PC-3 (cell line): ENCODE measurements at regions not wholly inside any gene's neighbourhood (a gene's known extent, or its start where the extent isn't known, plus 50 kb on each side); places are given as distances from the start of the nearest gene placed in this dataset.

Source experiments
- ATAC-seq: fragments of 200-7000 bp; cut with Tn5 transposase; 2 replicates; pipeline ENCODE4 v1.9.1; 2020; ENCODE audit warnings: mild to moderate bottlenecking, moderate library complexity
- BruUV-seq: library from RNA; stranded (reverse); fragments of 400-500 nt; replicated peaks from 2 replicates; lab custom pipeline; 2021; lab: Mats Ljungman, UMichigan
- CTCF ChIA-PET: fragments of 300-600 bp; sonication (Branson Sonifier 250); formaldehyde crosslinking; loops from one replicate; lab custom pipeline; 2022; ENCODE audit warnings: antibody characterized with exemption; lab: Charles Lee
- POLR2A ChIA-PET: fragments of 300-600 bp; sonication (Branson Sonifier 250); formaldehyde crosslinking; loops from one replicate; lab custom pipeline; 2022; ENCODE audit warnings: antibody characterized with exemption; ENCODE audit not compliant: unreplicated experiment; lab: Charles Lee
- DNase-seq: peaks from one replicate; pipeline ENCODE4 v3.0.0-alpha.2; 2015
- H2AFZ ChIP-seq: fragments of 300-600 bp; sonication (generic); 2 replicates; pipeline ENCODE4 v1.6.0; 2016; ENCODE audit warnings: antibody characterized with exemption, low read length
- H3F3A ChIP-seq: fragments of 300-600 bp; sonication (generic); one replicate; pipeline ENCODE4 v1.6.0; 2017; ENCODE audit warnings: antibody characterized with exemption, low read length, control low read depth, mild to moderate bottlenecking; ENCODE audit not compliant: unreplicated experiment
- H3K27ac ChIP-seq: fragments of 300-600 bp; sonication (generic); 2 replicates; pipeline ENCODE4 v1.5.1; 2016; ENCODE audit warnings: mild to moderate bottlenecking, low read length
- H3K27me3 ChIP-seq: fragments of 300-600 bp; sonication (generic); 2 replicates; pipeline ENCODE4 v1.6.1; 2016; ENCODE audit warnings: low read length, mixed read lengths
- H3K36me3 ChIP-seq: fragments of 300-600 bp; sonication (generic); 2 replicates; pipeline ENCODE4 v1.6.1; 2016; ENCODE audit warnings: low read depth, mixed run types, low read length, mixed read lengths
- H3K4me1 ChIP-seq: fragments of 300-600 bp; sonication (generic); 2 replicates; pipeline ENCODE4 v1.5.1; 2016; ENCODE audit warnings: low read length; ENCODE audit not compliant: insufficient read depth
- H3K4me2 ChIP-seq: fragments of 300-600 bp; sonication (generic); 2 replicates; pipeline ENCODE4 v1.6.0; 2016; ENCODE audit warnings: low read length
- H3K4me3 ChIP-seq: fragments of 300-600 bp; sonication (generic); 2 replicates; pipeline ENCODE4 v1.5.1; 2016; ENCODE audit warnings: mild to moderate bottlenecking, low read length, mixed read lengths
- H3K79me2 ChIP-seq: fragments of 300-600 bp; sonication (generic); 2 replicates; pipeline ENCODE4 v1.6.1; 2017; ENCODE audit warnings: low read length, mixed read lengths
- H3K9ac ChIP-seq: fragments of 300-600 bp; sonication (generic); 2 replicates; pipeline ENCODE4 v1.6.0; 2016; ENCODE audit warnings: mild to moderate bottlenecking, low read length
- H3K9me2 ChIP-seq: fragments of 300-600 bp; sonication (generic); replicated peaks from 2 replicates; pipeline ENCODE4 v1.6.1; 2016; ENCODE audit warnings: mixed run types, low read length, mixed read lengths
- H3K9me3 ChIP-seq: fragments of 300-600 bp; sonication (generic); 2 replicates; pipeline ENCODE4 v1.6.1; 2016; ENCODE audit warnings: low read length, mixed read lengths
- H4K20me1 ChIP-seq: fragments of 300-600 bp; sonication (generic); 2 replicates; pipeline ENCODE4 v1.6.1; 2016; ENCODE audit warnings: low read length, mixed read lengths
- EZH2 ChIP-seq: fragments of 300-600 bp; sonication (generic); IDR thresholded peaks from one replicate; pipeline ENCODE4 v1.6.1; 2017; ENCODE audit warnings: antibody characterized with exemption, mild to moderate bottlenecking, low read length; ENCODE audit not compliant: unreplicated experiment
- EZH2phosphoT487 ChIP-seq: fragments of 300-600 bp; sonication (generic); IDR thresholded peaks from 2 replicates; pipeline ENCODE4 v1.6.1; 2018; ENCODE audit warnings: mild to moderate bottlenecking, antibody characterized with exemption, low read length, borderline replicate concordance
- intact Hi-C: fragments of 100-400 bp; cut with micrococcal nuclease; formaldehyde crosslinking; loops from 2 replicates; pipeline ENCODE4 v1.9.0; 2023
- TF ChIP-seq, protein P1 (sequence below): fragments of 300-600 bp; sonication (generic); conservative IDR thresholded peaks from 2 replicates; pipeline ENCODE4 v1.5.1; 2017; ENCODE audit warnings: antibody characterized with exemption, low read depth, mild to moderate bottlenecking, low read length

DNA sequence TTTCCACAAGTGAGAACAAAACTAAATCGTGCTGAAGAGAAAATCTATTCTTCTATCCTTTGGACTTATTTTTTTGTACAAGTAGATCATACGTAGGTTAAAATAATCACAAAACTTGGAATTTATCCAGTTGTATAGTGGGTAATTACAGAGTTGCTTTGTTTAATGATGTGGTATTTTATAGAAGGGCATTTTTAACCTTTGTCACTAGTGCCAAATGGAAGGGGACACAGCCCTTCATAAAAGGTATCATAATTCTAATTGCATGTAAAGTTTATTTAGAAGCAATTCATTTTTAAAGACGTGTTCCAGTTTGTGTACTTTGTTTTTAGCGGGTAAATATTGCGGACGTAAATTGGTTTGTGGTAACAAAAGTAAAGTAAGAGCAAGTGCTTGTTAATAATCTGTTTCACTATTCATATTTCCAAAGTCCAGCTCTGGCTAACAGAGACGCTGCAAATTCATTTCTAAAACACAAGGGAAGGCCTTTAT, 99.5 kb downstream of the ERCC5 start:
- H3K27ac ChIP-seq = no peak overlapping the region
- DNase-seq (no peak), ATAC-seq (no peak)
- no peak overlapping the region for H3K9ac ChIP-seq
- H3K4me2 ChIP-seq = no peak overlapping the region
- H2AFZ ChIP-seq = no peak overlapping the region
- TF ChIP-seq, protein P1, sequence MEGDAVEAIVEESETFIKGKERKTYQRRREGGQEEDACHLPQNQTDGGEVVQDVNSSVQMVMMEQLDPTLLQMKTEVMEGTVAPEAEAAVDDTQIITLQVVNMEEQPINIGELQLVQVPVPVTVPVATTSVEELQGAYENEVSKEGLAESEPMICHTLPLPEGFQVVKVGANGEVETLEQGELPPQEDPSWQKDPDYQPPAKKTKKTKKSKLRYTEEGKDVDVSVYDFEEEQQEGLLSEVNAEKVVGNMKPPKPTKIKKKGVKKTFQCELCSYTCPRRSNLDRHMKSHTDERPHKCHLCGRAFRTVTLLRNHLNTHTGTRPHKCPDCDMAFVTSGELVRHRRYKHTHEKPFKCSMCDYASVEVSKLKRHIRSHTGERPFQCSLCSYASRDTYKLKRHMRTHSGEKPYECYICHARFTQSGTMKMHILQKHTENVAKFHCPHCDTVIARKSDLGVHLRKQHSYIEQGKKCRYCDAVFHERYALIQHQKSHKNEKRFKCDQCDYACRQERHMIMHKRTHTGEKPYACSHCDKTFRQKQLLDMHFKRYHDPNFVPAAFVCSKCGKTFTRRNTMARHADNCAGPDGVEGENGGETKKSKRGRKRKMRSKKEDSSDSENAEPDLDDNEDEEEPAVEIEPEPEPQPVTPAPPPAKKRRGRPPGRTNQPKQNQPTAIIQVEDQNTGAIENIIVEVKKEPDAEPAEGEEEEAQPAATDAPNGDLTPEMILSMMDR = no peak
- TF ChIP-seq EZH2 (no peak), EZH2phosphoT487 (no peak)
- no peaks in the 10 kb centered on the region for H3F3A ChIP-seq
- no peaks in the 10 kb centered on the region for H3K4me1 ChIP-seq
- no peak overlapping the region for H3K4me3 ChIP-seq
- H3K79me2 ChIP-seq = no peaks in the 10 kb centered on the region
- H3K9me2 ChIP-seq = no peaks in the 10 kb centered on the region
- ChIA-PET CTCF (no interaction called here), POLR2A (no interaction called here)
- H3K27me3 ChIP-seq = peaks cover 57% of the 10 kb centered on the region
- H3K36me3 ChIP-seq = no peaks in the 10 kb centered on the region
- intact Hi-C loops = no loop called here
- no TSS peak for BruUV-seq
- no peaks in the 10 kb centered on the region for H4K20me1 ChIP-seq
- no peaks in the 10 kb centered on the region for H3K9me3 ChIP-seq

DNA sequence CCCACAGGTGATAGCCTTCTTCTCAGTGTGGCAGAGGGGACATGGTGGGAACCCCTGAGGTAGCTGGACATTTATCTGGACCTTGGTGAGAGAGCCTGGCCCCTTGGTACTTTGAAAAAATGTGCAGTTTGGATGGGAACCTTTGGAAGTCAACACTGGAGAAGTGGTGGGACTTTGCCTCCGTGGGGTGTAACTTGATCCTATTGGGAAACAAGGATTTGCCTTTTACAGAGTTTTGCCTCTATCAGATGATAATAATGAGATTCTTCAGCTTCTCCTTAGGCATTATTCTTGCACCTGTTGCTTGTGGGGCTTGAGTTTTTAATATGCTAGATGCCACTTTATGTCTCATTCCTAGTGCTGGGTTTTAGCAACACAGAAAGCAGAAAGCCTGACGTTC, 99.0 kb downstream of the ERCC5 start:
- no peak overlapping the region for H2AFZ ChIP-seq
- no peaks in the 10 kb centered on the region for H3F3A ChIP-seq
- H4K20me1 ChIP-seq = no peaks in the 10 kb centered on the region
- ATAC-seq (no peak), DNase-seq (no peak)
- no peaks in the 10 kb centered on the region for H3K4me1 ChIP-seq
- ChIA-PET CTCF (no interaction called here), POLR2A (no interaction called here)
- H3K27ac ChIP-seq = no peak overlapping the region
- no peak overlapping the region for H3K4me2 ChIP-seq
- no peaks in the 10 kb centered on the region for H3K36me3 ChIP-seq
- BruUV-seq = no TSS peak
- no peaks in the 10 kb centered on the region for H3K9me3 ChIP-seq
- no peaks in the 10 kb centered on the region for H3K79me2 ChIP-seq
- intact Hi-C loops = no loop called here
- H3K9me2 ChIP-seq = no peaks in the 10 kb centered on the region
- TF ChIP-seq EZH2 = no peak
- no peak for TF ChIP-seq EZH2phosphoT487
- TF ChIP-seq, protein P1 = no peak
- peaks cover 52% of the 10 kb centered on the region for H3K27me3 ChIP-seq
- H3K4me3 ChIP-seq = no peak overlapping the region
- no peak overlapping the region for H3K9ac ChIP-seq

DNA sequence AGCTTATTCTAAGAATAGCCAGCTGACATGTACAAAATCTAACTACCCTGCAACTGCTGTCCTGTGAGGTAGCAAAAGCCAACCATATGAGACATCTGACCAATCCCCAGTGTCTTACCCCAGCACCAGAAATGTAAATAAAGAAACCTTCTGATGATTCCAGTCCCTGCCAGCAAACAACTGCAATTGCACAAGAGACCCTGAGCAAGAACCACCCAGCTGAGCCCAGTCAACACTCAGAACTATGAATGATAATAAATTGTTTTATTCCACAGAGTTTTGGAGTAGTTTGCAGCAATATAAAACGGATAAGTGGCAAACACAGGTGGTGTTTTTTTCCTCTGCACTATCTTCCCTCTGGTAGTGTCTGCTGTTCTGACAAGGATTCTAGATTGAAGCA, 94.9 kb downstream of the ERCC5 start:
- H3K4me1 ChIP-seq = no peaks in the 10 kb centered on the region
- no TSS peak for BruUV-seq
- no peaks in the 10 kb centered on the region for H4K20me1 ChIP-seq
- no peak for ATAC-seq
- H3K9ac ChIP-seq = no peak overlapping the region
- H3K27me3 ChIP-seq = peaks cover 15% of the 10 kb centered on the region
- H3K27ac ChIP-seq = no peak overlapping the region
- ChIA-PET POLR2A (no interaction called here), CTCF (no interaction called here)
- no peaks in the 10 kb centered on the region for H3K9me2 ChIP-seq
- H3K4me2 ChIP-seq = no peak overlapping the region
- DNase-seq = no peak
- TF ChIP-seq, protein P1 = no peak
- no peak for TF ChIP-seq EZH2
- TF ChIP-seq EZH2phosphoT487 = no peak
- no peaks in the 10 kb centered on the region for H3F3A ChIP-seq
- H3K79me2 ChIP-seq = no peaks in the 10 kb centered on the region
- no peaks in the 10 kb centered on the region for H3K36me3 ChIP-seq
- H3K4me3 ChIP-seq = no peak overlapping the region
- intact Hi-C loops = no loop called here
- no peaks in the 10 kb centered on the region for H3K9me3 ChIP-seq
- no peak overlapping the region for H2AFZ ChIP-seq
